ENCODE measurements at regions not wholly inside any gene's neighbourhood (a gene's known extent, or its start where the extent isn't known, plus 50 kb on each side); places are given as distances from the start of the nearest gene placed in this dataset.

DNA sequence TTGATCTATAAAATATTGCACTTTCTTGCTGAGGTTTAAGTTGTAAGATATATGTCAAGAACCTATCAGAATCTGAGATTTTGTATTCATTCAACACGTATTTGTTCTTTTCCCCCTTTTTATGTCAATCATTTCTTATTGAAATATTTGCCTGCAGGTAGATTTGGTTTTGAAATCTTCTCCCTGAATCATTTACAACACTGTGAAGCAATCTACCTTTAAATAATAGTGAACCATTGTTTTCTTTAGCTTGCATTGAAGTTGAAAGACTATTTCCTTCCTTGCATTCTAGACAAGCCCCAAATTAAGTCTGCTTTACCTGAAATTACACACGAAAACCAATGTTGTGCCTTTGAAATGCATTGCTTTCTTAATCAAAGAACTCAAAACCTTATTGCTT is 460.2 kb downstream of the KIF2B start:
- Mint-ChIP-seq H3K27me3 (ENCODE audit: insufficient read depth, unreplicated experiment) (no peaks in the 10 kb centered on the region), H3K36me3 (ENCODE audit: insufficient read depth, unreplicated experiment) (no peaks in the 10 kb centered on the region), H3K9me3 (ENCODE audit: unreplicated experiment) (no peaks in the 10 kb centered on the region), H3K27ac (ENCODE audit: low read depth, unreplicated experiment) (no peak overlapping the region), H3K4me1 (ENCODE audit: insufficient read depth, unreplicated experiment) (peaks cover 8% of the 10 kb centered on the region), H3K4me3 (ENCODE audit: unreplicated experiment) (no peak overlapping the region)
- TF ChIP-seq, protein P1, sequence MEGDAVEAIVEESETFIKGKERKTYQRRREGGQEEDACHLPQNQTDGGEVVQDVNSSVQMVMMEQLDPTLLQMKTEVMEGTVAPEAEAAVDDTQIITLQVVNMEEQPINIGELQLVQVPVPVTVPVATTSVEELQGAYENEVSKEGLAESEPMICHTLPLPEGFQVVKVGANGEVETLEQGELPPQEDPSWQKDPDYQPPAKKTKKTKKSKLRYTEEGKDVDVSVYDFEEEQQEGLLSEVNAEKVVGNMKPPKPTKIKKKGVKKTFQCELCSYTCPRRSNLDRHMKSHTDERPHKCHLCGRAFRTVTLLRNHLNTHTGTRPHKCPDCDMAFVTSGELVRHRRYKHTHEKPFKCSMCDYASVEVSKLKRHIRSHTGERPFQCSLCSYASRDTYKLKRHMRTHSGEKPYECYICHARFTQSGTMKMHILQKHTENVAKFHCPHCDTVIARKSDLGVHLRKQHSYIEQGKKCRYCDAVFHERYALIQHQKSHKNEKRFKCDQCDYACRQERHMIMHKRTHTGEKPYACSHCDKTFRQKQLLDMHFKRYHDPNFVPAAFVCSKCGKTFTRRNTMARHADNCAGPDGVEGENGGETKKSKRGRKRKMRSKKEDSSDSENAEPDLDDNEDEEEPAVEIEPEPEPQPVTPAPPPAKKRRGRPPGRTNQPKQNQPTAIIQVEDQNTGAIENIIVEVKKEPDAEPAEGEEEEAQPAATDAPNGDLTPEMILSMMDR (IDR thresholded peaks at IDR 0.05; ENCODE audit: unreplicated experiment), result no peak
- no TSS peak for BruUV-seq (replicated peaks)
- DNase-seq (ENCODE audit: unreplicated experiment), result no peak
- POLR2A ChIA-PET, result interaction anchor here (1.2 to 1.5 kb wide), 2 partner anchors 13 to 27 kb away, joined by 3 to 4 read pairs; no protein-coding TSS in a partner anchor
- CTCF ChIA-PET, result no interaction called here
- intact Hi-C loops (cut with micrococcal nuclease), result no loop called here

DNA sequence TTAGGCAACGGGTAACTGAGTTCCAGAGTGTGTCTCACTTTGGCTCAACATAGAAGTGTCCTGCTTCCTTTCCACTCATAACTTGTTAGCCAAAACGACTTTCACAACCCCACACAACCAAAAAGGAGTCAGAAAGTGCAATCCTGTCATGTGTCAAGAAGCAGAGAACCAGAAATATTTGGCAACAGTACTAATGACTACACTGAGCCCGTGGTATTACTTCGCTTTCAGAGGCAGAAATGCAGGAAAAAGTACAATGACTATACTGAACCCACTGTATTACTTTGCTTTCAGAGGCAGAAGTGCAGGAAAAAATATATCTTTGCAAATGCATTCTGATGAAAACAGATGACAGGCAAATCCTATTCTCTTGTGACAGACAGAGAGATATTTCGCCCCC is 484.6 kb downstream of the KIF2B start:
- Mint-ChIP-seq H3K36me3 (ENCODE audit: insufficient read depth, unreplicated experiment) (no peaks in the 10 kb centered on the region), H3K4me3 (ENCODE audit: unreplicated experiment) (no peak overlapping the region), H3K27ac (ENCODE audit: low read depth, unreplicated experiment) (peak overlapping the region; percentile 23), H3K4me1 (ENCODE audit: insufficient read depth, unreplicated experiment) (peaks cover 12% of the 10 kb centered on the region), H3K27me3 (ENCODE audit: insufficient read depth, unreplicated experiment) (no peaks in the 10 kb centered on the region), H3K9me3 (ENCODE audit: unreplicated experiment) (no peaks in the 10 kb centered on the region)
- POLR2A ChIA-PET, result no interaction called here
- CTCF ChIA-PET, result no interaction called here
- intact Hi-C loops (cut with micrococcal nuclease), result no loop called here
- TF ChIP-seq, protein P1 (IDR thresholded peaks at IDR 0.05; ENCODE audit: unreplicated experiment), result no peak
- no peak for DNase-seq (ENCODE audit: unreplicated experiment)
- no TSS peak for BruUV-seq (replicated peaks)

DNA sequence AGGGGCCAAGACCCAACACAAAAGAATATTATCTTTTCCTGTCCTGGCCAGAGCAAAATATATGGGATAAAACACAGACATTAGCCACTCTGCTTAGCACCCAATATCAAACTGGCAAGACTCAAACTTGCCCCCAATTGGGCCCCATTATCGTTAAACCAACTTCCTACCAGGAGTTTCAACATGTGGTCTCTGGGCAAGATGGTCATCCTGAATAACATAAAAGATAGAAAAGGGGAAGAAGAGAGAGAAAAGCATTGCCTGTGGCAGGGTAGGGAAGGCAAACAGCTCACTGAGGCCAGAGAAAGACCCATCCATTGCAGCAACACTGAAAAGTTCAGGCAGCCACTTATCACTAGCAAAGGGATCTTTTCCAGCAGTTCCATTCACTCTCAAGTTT is 502.1 kb downstream of the KIF2B start:
- H3K36me3 Mint-ChIP-seq (ENCODE audit: insufficient read depth, unreplicated experiment), result peaks cover 5% of the 10 kb centered on the region
- no peaks in the 10 kb centered on the region for H3K9me3 Mint-ChIP-seq (ENCODE audit: unreplicated experiment)
- no TSS peak for BruUV-seq (replicated peaks)
- H3K27me3 Mint-ChIP-seq (ENCODE audit: insufficient read depth, unreplicated experiment), result no peaks in the 10 kb centered on the region
- H3K4me1 Mint-ChIP-seq (ENCODE audit: insufficient read depth, unreplicated experiment), result no peaks in the 10 kb centered on the region
- DNase-seq (ENCODE audit: unreplicated experiment), result no peak
- H3K27ac Mint-ChIP-seq (ENCODE audit: low read depth, unreplicated experiment), result no peak overlapping the region
- ChIA-PET CTCF (interaction anchor here (0.6 to 0.7 kb wide), 2 partner anchors 49 to 565 kb away, joined by 3 read pairs; no protein-coding TSS in a partner anchor), POLR2A (no interaction called here)
- H3K4me3 Mint-ChIP-seq (ENCODE audit: unreplicated experiment), result no peak overlapping the region
- TF ChIP-seq, protein P1 (IDR thresholded peaks at IDR 0.05; ENCODE audit: unreplicated experiment), result no peak
- intact Hi-C loops (cut with micrococcal nuclease), result no loop called here

DNA sequence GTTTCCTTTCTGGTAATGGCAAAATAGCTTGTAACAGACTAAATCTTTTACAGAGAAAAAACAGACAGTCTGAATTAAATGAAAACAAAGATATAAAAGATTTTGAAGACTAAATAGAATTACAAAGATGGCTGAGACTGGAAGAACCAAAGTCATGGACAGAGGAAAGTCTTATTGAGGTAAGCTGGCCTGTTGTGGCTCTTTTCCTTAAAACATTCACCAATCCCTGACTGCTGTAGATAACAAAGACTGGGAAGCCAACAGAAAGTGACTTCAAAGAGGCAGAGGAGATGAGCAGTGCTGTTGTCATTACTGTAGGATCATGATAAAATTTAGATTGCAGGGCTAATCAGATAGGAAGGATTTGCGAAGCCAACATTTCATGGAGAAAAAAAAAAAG is 517.0 kb downstream of the KIF2B start:
- Mint-ChIP-seq H3K4me3 (ENCODE audit: unreplicated experiment) (no peak overlapping the region), H3K27ac (ENCODE audit: low read depth, unreplicated experiment) (no peak overlapping the region), H3K36me3 (ENCODE audit: insufficient read depth, unreplicated experiment) (no peaks in the 10 kb centered on the region), H3K27me3 (ENCODE audit: insufficient read depth, unreplicated experiment) (no peaks in the 10 kb centered on the region), H3K9me3 (ENCODE audit: unreplicated experiment) (peaks cover 11% of the 10 kb centered on the region), H3K4me1 (ENCODE audit: insufficient read depth, unreplicated experiment) (no peaks in the 10 kb centered on the region)
- TF ChIP-seq, protein P1 (IDR thresholded peaks at IDR 0.05; ENCODE audit: unreplicated experiment), result no peak
- POLR2A ChIA-PET, result interaction anchor here (0.9 to 1.0 kb wide), 2 partner anchors 21 to 69 kb away, joined by 5 read pairs; no protein-coding TSS in a partner anchor
- BruUV-seq (replicated peaks), result no TSS peak
- intact Hi-C loops (cut with micrococcal nuclease), result no loop called here
- DNase-seq (ENCODE audit: unreplicated experiment), result no peak
- CTCF ChIA-PET, result interaction anchor here (1.2 kb wide), 1 partner anchor 63 kb away, joined by 4 read pairs; no protein-coding TSS in a partner anchor

Measured in MCF 10A (cell line).